ENCODE measurements at regions not wholly inside any gene's neighbourhood (a gene's known extent, or its start where the extent isn't known, plus 50 kb on each side); places are given as distances from the start of the nearest gene placed in this dataset.

DNA sequence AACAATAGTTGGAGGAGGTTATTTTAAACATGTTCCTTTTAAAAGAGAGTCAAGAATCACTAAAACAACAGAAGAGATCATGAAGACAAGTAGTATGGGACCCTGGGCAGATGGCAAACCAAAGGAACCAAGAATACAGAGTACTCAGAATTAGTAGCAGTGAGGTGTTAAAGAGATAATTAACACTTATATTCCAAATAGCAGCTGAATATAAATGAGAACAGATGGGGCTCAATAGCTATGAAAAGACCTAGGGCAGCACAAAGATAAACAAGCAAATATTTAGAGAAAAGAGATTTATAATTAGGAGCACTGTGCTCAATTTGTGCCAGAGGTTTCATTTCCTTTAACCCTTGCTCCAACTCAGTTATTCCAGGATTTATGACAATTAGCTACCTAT lies 159.1 kb downstream of the FAM114A2 start:
- intact Hi-C loops (cut with micrococcal nuclease): no loop called here
- Histone ChIP-seq H3F3A (ENCODE audit: low read length, unreplicated experiment) (no peaks in the 10 kb centered on the region), H3K27ac (ENCODE audit: low read length) (no peak overlapping the region), H3K9me2 (replicated peaks; ENCODE audit: low read length) (no peaks in the 10 kb centered on the region), H3K4me2 (ENCODE audit: low read length) (no peak overlapping the region), H3K9me3 (ENCODE audit: low read length) (no peaks in the 10 kb centered on the region), H3K79me2 (ENCODE audit: low read length) (no peaks in the 10 kb centered on the region), H4K20me1 (ENCODE audit: low read length) (no peaks in the 10 kb centered on the region), H2AFZ (ENCODE audit: low read length) (no peak overlapping the region), H3K9ac (ENCODE audit: low read length) (no peak overlapping the region), H3K27me3 (ENCODE audit: low read length) (no peaks in the 10 kb centered on the region), H3K36me3 (ENCODE audit: low read depth, low read length) (no peaks in the 10 kb centered on the region), H3K4me3 (ENCODE audit: low read length) (no peak overlapping the region), H3K4me1 (ENCODE audit: insufficient read depth, low read length) (no peaks in the 10 kb centered on the region)
- POLR2A ChIA-PET (ENCODE audit: unreplicated experiment): no interaction called here
- DNase-seq (no peak), ATAC-seq (no peak)
- TF ChIP-seq EZH2 (IDR thresholded peaks at IDR 0.05; ENCODE audit: low read length, unreplicated experiment): no peak
- no peak for TF ChIP-seq EZH2phosphoT487 (IDR thresholded peaks at IDR 0.05; ENCODE audit: borderline replicate concordance, low read length)
- TF ChIP-seq, protein P1, sequence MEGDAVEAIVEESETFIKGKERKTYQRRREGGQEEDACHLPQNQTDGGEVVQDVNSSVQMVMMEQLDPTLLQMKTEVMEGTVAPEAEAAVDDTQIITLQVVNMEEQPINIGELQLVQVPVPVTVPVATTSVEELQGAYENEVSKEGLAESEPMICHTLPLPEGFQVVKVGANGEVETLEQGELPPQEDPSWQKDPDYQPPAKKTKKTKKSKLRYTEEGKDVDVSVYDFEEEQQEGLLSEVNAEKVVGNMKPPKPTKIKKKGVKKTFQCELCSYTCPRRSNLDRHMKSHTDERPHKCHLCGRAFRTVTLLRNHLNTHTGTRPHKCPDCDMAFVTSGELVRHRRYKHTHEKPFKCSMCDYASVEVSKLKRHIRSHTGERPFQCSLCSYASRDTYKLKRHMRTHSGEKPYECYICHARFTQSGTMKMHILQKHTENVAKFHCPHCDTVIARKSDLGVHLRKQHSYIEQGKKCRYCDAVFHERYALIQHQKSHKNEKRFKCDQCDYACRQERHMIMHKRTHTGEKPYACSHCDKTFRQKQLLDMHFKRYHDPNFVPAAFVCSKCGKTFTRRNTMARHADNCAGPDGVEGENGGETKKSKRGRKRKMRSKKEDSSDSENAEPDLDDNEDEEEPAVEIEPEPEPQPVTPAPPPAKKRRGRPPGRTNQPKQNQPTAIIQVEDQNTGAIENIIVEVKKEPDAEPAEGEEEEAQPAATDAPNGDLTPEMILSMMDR (conservative IDR thresholded peaks at IDR 0.05; ENCODE audit: low read depth, low read length): no peak
- BruUV-seq (replicated peaks): no TSS peak
- CTCF ChIA-PET: no interaction called here

DNA sequence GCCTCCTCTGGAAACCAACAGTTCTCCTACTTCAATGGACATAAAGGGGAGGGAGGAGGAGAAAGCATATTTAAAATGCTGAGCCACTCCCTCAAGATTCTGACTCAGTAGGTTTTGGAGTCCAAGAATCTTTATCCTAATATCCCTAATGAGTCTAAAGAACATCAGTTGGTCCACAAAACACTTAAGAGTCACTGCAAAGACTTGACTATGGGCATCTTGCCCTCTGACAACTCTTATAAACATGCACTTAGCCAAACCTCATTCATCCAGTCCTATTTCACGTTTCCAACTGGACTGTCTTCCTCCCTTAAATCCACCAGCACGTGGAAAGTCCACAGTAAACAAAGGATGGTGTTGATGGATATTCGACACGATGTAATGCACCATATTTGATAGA lies 172.5 kb downstream of the FAM114A2 start:
- no peak overlapping the region for H3K27ac ChIP-seq (ENCODE audit: low read length)
- H3K9ac ChIP-seq (ENCODE audit: low read length): no peak overlapping the region
- H3K9me2 ChIP-seq (replicated peaks; ENCODE audit: low read length): no peaks in the 10 kb centered on the region
- H3K4me1 ChIP-seq (ENCODE audit: insufficient read depth, low read length): no peaks in the 10 kb centered on the region
- no peak overlapping the region for H2AFZ ChIP-seq (ENCODE audit: low read length)
- no TSS peak for BruUV-seq (replicated peaks)
- peaks cover 10% of the 10 kb centered on the region for H3K27me3 ChIP-seq (ENCODE audit: low read length)
- CTCF ChIA-PET: no interaction called here
- H3F3A ChIP-seq (ENCODE audit: low read length, unreplicated experiment): no peaks in the 10 kb centered on the region
- no peak overlapping the region for H3K4me2 ChIP-seq (ENCODE audit: low read length)
- H3K9me3 ChIP-seq (ENCODE audit: low read length): no peaks in the 10 kb centered on the region
- no peak for DNase-seq
- no peak overlapping the region for H3K4me3 ChIP-seq (ENCODE audit: low read length)
- intact Hi-C loops (cut with micrococcal nuclease): no loop called here
- ATAC-seq: no peak
- H3K36me3 ChIP-seq (ENCODE audit: low read depth, low read length): no peaks in the 10 kb centered on the region
- POLR2A ChIA-PET (ENCODE audit: unreplicated experiment): no interaction called here
- no peaks in the 10 kb centered on the region for H4K20me1 ChIP-seq (ENCODE audit: low read length)
- TF ChIP-seq EZH2phosphoT487 (IDR thresholded peaks at IDR 0.05; ENCODE audit: borderline replicate concordance, low read length) (no peak), EZH2 (IDR thresholded peaks at IDR 0.05; ENCODE audit: low read length, unreplicated experiment) (no peak)
- TF ChIP-seq, protein P1 (conservative IDR thresholded peaks at IDR 0.05; ENCODE audit: low read depth, low read length): no peak
- no peaks in the 10 kb centered on the region for H3K79me2 ChIP-seq (ENCODE audit: low read length)

DNA sequence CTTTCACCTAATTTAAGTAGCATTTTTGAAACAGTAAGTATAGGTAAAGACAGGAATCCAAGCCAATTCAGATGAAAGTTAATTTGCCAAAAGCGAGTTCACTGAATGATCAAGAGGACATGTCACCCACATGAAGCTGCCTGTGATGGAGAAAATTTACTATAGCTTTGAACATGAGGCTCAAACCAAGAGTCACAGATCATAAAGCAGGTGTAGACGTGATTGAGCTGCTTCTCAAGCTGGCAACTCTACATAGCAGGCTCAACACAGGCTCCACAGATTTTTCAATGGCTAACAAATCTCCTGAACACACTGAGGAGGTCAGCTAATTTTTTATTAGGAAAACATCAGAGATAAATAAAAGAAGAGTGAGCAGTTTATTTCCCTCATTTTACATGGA lies 173.7 kb downstream of the FAM114A2 start:
- Histone ChIP-seq H3K79me2 (ENCODE audit: low read length) (no peaks in the 10 kb centered on the region), H3K9ac (ENCODE audit: low read length) (no peak overlapping the region), H2AFZ (ENCODE audit: low read length) (no peak overlapping the region), H3K4me1 (ENCODE audit: insufficient read depth, low read length) (no peaks in the 10 kb centered on the region), H3K4me3 (ENCODE audit: low read length) (no peak overlapping the region), H3K9me2 (replicated peaks; ENCODE audit: low read length) (no peaks in the 10 kb centered on the region), H3K36me3 (ENCODE audit: low read depth, low read length) (no peaks in the 10 kb centered on the region), H4K20me1 (ENCODE audit: low read length) (no peaks in the 10 kb centered on the region), H3K27ac (ENCODE audit: low read length) (no peak overlapping the region), H3K27me3 (ENCODE audit: low read length) (peaks cover 10% of the 10 kb centered on the region), H3F3A (ENCODE audit: low read length, unreplicated experiment) (no peaks in the 10 kb centered on the region), H3K4me2 (ENCODE audit: low read length) (no peak overlapping the region), H3K9me3 (ENCODE audit: low read length) (no peaks in the 10 kb centered on the region)
- ChIA-PET CTCF (no interaction called here), POLR2A (ENCODE audit: unreplicated experiment) (no interaction called here)
- TF ChIP-seq EZH2phosphoT487 (IDR thresholded peaks at IDR 0.05; ENCODE audit: borderline replicate concordance, low read length) (no peak), EZH2 (IDR thresholded peaks at IDR 0.05; ENCODE audit: low read length, unreplicated experiment) (no peak)
- TF ChIP-seq, protein P1 (conservative IDR thresholded peaks at IDR 0.05; ENCODE audit: low read depth, low read length): no peak
- ATAC-seq (no peak), DNase-seq (no peak)
- intact Hi-C loops (cut with micrococcal nuclease): no loop called here
- no TSS peak for BruUV-seq (replicated peaks)
